Parathyroid adenoma (tissue), 2 donors: ENCODE measurements at regions not wholly inside any gene's neighbourhood (a gene's known extent, or its start where the extent isn't known, plus 50 kb on each side); places are given as distances from the start of the nearest gene placed in this dataset.

Experiments
- H2AFZ ChIP-seq: fragments of 300-600 bp; sonication (generic); one replicate; pipeline ENCODE4 v1.7.0; 2017; ENCODE audit warnings: antibody characterized with exemption, mild to moderate bottlenecking
- H3K27ac ChIP-seq: fragments of 300-600 bp; sonication (generic); one replicate; pipeline ENCODE4 v1.7.0; 2017
- H3K27me3 ChIP-seq: fragments of 300-600 bp; sonication (generic); one replicate; pipeline ENCODE4 v1.7.0; 2017; ENCODE audit warnings: low read length; ENCODE audit not compliant: control insufficient read depth, insufficient read depth
- H3K36me3 ChIP-seq: fragments of 300-600 bp; sonication (generic); one replicate; pipeline ENCODE4 v1.7.0; 2017; ENCODE audit warnings: low read length; ENCODE audit not compliant: control insufficient read depth, insufficient read depth
- H3K4me1 ChIP-seq: fragments of 300-600 bp; sonication (generic); one replicate; pipeline ENCODE4 v1.7.0; 2017; ENCODE audit warnings: control low read depth
- H3K4me2 ChIP-seq: fragments of 300-600 bp; sonication (generic); one replicate; pipeline ENCODE4 v1.7.0; 2017; ENCODE audit warnings: low read length
- H3K4me3 ChIP-seq: fragments of 300-600 bp; sonication (generic); one replicate; pipeline ENCODE4 v1.7.0; 2017; ENCODE audit warnings: low read depth, low read length
- H3K79me2 ChIP-seq: fragments of 300-600 bp; sonication (generic); one replicate; pipeline ENCODE4 v1.7.0; 2017; ENCODE audit warnings: control low read depth
- H3K9ac ChIP-seq: fragments of 300-600 bp; sonication (generic); one replicate; pipeline ENCODE4 v1.7.0; 2017; ENCODE audit warnings: mild to moderate bottlenecking
- H3K9me3 ChIP-seq: fragments of 300-600 bp; sonication (generic); one replicate; pipeline ENCODE4 v1.7.0; 2017; ENCODE audit warnings: low read length; ENCODE audit not compliant: control insufficient read depth
- TF ChIP-seq, protein P1 (sequence below): fragments of 300-600 bp; sonication (generic); IDR thresholded peaks from one replicate; pipeline ENCODE4 v1.7.0; 2017; ENCODE audit warnings: antibody characterized with exemption, mild to moderate bottlenecking
- donor health status: primary hyperparathyroidism.

DNA sequence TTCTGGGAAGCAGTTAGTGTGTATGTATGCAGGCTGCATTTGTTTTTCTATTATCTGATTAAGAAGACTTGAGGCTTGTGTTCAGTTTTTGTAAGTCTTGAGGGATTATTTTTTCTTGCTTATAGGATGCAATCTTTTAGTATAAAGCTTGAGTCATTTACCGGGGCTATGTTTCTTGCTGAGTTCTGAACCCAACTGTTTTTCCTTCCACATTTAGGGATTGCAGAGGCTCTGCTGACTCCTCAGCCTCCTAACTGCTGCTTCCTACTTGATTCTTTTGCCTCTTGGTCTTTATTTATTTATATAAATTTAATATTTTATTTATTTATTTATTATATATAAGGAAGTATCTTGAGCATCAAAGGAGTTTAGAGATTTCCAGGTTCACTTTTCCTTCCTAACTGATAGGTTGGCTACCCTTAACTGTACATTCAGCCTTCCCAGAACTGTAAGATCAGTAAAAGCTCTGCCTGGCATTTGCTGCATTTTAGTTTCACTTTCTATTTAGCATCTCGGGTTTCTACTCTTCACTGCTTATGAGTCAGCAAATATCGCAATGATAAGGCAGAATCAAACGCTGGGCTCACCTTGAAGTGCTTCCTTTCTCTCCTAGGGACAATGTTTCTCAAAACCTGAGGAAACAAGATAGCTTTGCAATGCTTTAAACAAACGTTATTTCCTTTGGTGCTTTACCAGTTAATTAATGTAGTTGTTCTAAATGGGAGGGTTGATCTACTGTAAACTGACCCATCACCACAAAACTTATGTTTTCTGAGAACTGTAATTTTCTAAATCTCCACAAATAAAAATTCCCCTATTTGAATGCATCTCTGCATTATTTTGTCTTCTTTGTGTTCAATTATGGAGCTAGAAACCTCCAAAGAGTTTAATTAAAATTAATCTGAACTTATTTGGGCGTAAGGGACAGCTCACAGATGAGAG is 1183.7 kb upstream of the TMEM132C start:
- no peaks in the 10 kb centered on the region for H3K4me1 ChIP-seq
- peak overlapping the region; percentile 61 for H3K4me3 ChIP-seq
- peak overlapping the region; percentile 40 for H2AFZ ChIP-seq
- no peaks in the 10 kb centered on the region for H3K27me3 ChIP-seq
- peak overlapping the region; percentile 78 for H3K4me2 ChIP-seq
- no peaks in the 10 kb centered on the region for H3K79me2 ChIP-seq
- TF ChIP-seq, protein P1, sequence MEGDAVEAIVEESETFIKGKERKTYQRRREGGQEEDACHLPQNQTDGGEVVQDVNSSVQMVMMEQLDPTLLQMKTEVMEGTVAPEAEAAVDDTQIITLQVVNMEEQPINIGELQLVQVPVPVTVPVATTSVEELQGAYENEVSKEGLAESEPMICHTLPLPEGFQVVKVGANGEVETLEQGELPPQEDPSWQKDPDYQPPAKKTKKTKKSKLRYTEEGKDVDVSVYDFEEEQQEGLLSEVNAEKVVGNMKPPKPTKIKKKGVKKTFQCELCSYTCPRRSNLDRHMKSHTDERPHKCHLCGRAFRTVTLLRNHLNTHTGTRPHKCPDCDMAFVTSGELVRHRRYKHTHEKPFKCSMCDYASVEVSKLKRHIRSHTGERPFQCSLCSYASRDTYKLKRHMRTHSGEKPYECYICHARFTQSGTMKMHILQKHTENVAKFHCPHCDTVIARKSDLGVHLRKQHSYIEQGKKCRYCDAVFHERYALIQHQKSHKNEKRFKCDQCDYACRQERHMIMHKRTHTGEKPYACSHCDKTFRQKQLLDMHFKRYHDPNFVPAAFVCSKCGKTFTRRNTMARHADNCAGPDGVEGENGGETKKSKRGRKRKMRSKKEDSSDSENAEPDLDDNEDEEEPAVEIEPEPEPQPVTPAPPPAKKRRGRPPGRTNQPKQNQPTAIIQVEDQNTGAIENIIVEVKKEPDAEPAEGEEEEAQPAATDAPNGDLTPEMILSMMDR: no peak
- no peak overlapping the region for H3K9ac ChIP-seq
- no peaks in the 10 kb centered on the region for H3K9me3 ChIP-seq
- H3K36me3 ChIP-seq: no peaks in the 10 kb centered on the region
- H3K27ac ChIP-seq: no peak overlapping the region

DNA sequence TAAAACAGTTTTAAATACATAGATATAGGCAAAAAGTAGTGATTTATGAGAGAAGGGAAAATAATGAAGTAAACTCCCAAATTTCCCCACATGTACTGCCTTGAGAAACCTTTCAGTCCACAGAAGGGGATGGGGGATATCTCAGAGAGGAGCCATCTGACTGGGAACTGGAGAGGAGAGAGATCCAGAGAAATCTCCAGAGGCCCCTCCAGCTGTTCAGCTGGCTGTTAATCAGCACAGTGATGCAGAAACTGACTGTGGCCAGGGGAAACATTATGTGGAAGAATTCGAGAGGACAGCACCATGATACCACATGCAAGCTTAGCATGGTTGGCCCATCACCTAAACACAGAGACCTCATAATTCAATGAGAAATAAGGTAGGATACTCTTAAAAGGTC is 1165.9 kb upstream of the TMEM132C start:
- TF ChIP-seq, protein P1: no peak
- no peak overlapping the region for H3K4me2 ChIP-seq
- H3K4me1 ChIP-seq: no peaks in the 10 kb centered on the region

DNA sequence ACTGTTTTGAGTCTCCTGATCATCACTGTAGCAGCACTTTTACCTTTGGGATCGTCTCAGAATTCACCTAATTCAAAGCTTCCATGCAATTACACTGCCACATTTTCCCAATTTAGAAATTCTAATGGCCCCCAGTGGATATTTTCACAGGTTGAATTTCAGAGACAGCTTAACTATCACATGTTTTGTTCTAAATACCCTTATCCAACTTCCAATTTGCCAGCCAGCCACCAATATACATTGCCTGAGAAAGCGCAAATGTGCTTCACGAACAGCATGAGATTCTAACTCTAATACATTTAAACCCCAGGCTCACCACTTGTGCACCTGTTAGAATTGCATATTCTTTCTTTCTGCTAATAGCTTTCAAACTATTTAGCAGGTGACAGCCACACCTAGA is 1160.9 kb upstream of the TMEM132C start:
- Histone ChIP-seq H3K4me1 (no peaks in the 10 kb centered on the region), H3K36me3 (no peaks in the 10 kb centered on the region), H3K4me2 (no peak overlapping the region), H3K79me2 (no peaks in the 10 kb centered on the region), H3K4me3 (no peak overlapping the region), H3K9ac (no peak overlapping the region), H3K9me3 (no peaks in the 10 kb centered on the region), H2AFZ (no peak overlapping the region), H3K27me3 (no peaks in the 10 kb centered on the region), H3K27ac (no peak overlapping the region)
- TF ChIP-seq, protein P1: no peak

More for the DNA sequence above, 1165.9 kb upstream of the TMEM132C start:
- Histone ChIP-seq H3K79me2 (no peaks in the 10 kb centered on the region), H2AFZ (no peak overlapping the region), H3K9me3 (no peaks in the 10 kb centered on the region), H3K9ac (no peak overlapping the region), H3K4me3 (no peak overlapping the region), H3K27me3 (no peaks in the 10 kb centered on the region), H3K36me3 (no peaks in the 10 kb centered on the region), H3K27ac (no peak overlapping the region)

DNA sequence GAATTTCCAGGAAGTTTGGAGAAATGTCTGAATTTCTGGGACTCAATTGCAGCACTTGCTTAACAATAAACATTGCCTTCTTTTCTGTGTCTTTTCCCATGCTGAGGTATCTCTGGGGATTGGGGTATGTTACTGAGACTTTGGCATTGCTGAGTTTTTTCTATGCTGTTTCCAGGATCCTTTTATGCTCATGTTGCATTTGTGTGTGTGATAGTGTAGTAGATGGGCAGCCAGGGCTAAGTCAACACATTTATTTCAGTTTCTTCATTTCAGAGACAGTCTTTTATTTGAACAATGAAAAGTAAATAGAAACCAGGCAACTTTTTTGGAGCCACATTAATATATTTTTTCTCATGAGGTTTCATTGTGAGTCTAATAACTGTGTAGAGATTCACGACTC is 1160.3 kb upstream of the TMEM132C start:
- no peak overlapping the region for H2AFZ ChIP-seq
- no peak overlapping the region for H3K9ac ChIP-seq
- TF ChIP-seq, protein P1: no peak

More for the DNA sequence above, 1160.3 kb upstream of the TMEM132C start:
- Histone ChIP-seq H3K9me3 (no peaks in the 10 kb centered on the region), H3K4me3 (no peak overlapping the region), H3K27ac (no peak overlapping the region), H3K36me3 (no peaks in the 10 kb centered on the region), H3K4me2 (no peak overlapping the region), H3K27me3 (no peaks in the 10 kb centered on the region), H3K79me2 (no peaks in the 10 kb centered on the region), H3K4me1 (no peaks in the 10 kb centered on the region)
